PC-9 (cell line): ENCODE measurements at regions not wholly inside any gene's neighbourhood (a gene's known extent, or its start where the extent isn't known, plus 50 kb on each side); places are given as distances from the start of the nearest gene placed in this dataset.

Experiments
- BruUV-seq: library from RNA; stranded (reverse); fragments of 400-500 nt; replicated peaks from 2 replicates; lab custom pipeline; 2021; lab: Mats Ljungman, UMichigan
- CTCF ChIA-PET: fragments of 300-600 bp; sonication (Branson Sonifier 250); formaldehyde crosslinking; loops from one replicate; lab custom pipeline; 2022; ENCODE audit warnings: antibody characterized with exemption; lab: Charles Lee
- POLR2A ChIA-PET: fragments of 300-600 bp; sonication (Branson Sonifier 250); formaldehyde crosslinking; loops from one replicate; lab custom pipeline; 2022; ENCODE audit warnings: antibody characterized with exemption; ENCODE audit not compliant: unreplicated experiment; lab: Charles Lee
- DNase-seq, 2 experiments: peaks; one replicate each; pipeline versions ENCODE4 v3.0.0 to v3.0.0-alpha.2; 2015 to 2022; ENCODE audit warnings: mixed read lengths in 1 of 2
- H2AFZ ChIP-seq: fragments of 200-600 bp; sonication (generic); 2 replicates; pipeline ENCODE4 v1.8.1; 2017; ENCODE audit warnings: antibody characterized with exemption
- H3F3A ChIP-seq: fragments of 200-600 bp; sonication (generic); 2 replicates; pipeline ENCODE4 v1.8.1; 2017; ENCODE audit warnings: antibody characterized with exemption, mild to moderate bottlenecking, low read depth; ENCODE audit not compliant: insufficient read depth
- H3K27ac ChIP-seq: fragments of 200-600 bp; sonication (generic); 2 replicates; pipeline ENCODE4 v1.6.1; 2016; ENCODE audit warnings: mixed run types
- H3K27me3 ChIP-seq: fragments of 200-600 bp; sonication (generic); 2 replicates; pipeline ENCODE4 v1.6.1; 2016; ENCODE audit warnings: low read depth, mixed run types; ENCODE audit not compliant: insufficient read depth
- H3K36me3 ChIP-seq: fragments of 200-600 bp; sonication (generic); 2 replicates; pipeline ENCODE4 v1.6.1; 2016; ENCODE audit warnings: low read depth, mixed run types
- H3K4me1 ChIP-seq: fragments of 200-600 bp; sonication (generic); replicated peaks from 2 replicates; pipeline ENCODE4 v1.6.1; 2016; ENCODE audit warnings: mixed run types; ENCODE audit not compliant: insufficient read depth
- H3K4me2 ChIP-seq: fragments of 200-600 bp; sonication (generic); 2 replicates; pipeline ENCODE4 v1.6.1; 2017; ENCODE audit warnings: mixed run types
- H3K4me3 ChIP-seq: fragments of 200-600 bp; sonication (generic); 2 replicates; pipeline ENCODE4 v1.6.1; 2016; ENCODE audit warnings: mixed run types
- H3K79me2 ChIP-seq: fragments of 200-600 bp; sonication (generic); 2 replicates; pipeline ENCODE4 v1.6.1; 2017; ENCODE audit warnings: low read depth, mixed run types
- H3K9me2 ChIP-seq: fragments of 200-600 bp; sonication (generic); 2 replicates; pipeline ENCODE4 v1.8.1; 2017; ENCODE audit warnings: mild to moderate bottlenecking; ENCODE audit not compliant: insufficient read depth
- H3K9me3 ChIP-seq: fragments of 200-600 bp; sonication (generic); 2 replicates; pipeline ENCODE4 v1.8.1; 2016; ENCODE audit warnings: low read depth; ENCODE audit not compliant: insufficient read depth
- H4K20me1 ChIP-seq: fragments of 200-600 bp; sonication (generic); 2 replicates; pipeline ENCODE4 v1.8.1; 2017; ENCODE audit not compliant: insufficient read depth
- CTCF ChIP-seq: fragments of 200-600 bp; sonication (generic); conservative IDR thresholded peaks from 2 replicates; pipeline ENCODE4 v1.6.1; 2017; ENCODE audit warnings: mixed run types, antibody characterized with exemption, mild to moderate bottlenecking, moderate library complexity
- EZH2 ChIP-seq: fragments of 200-600 bp; sonication (generic); IDR thresholded peaks from 2 replicates; pipeline ENCODE4 v1.8.0; 2017; ENCODE audit warnings: antibody characterized with exemption, low read depth
- intact Hi-C: fragments of 100-400 bp; cut with micrococcal nuclease; formaldehyde crosslinking; loops from one replicate; pipeline ENCODE4 v1.10.0; 2022; ENCODE audit not compliant: unreplicated experiment

GRCh38 chr13:55570371-55570770 lies 1570.3 kb upstream of the PRR20A start:
- ChIA-PET CTCF (no interaction called here), POLR2A (no interaction called here)
- DNase-seq = no peak
- Histone ChIP-seq H3K4me2 (no peak overlapping the region), H3K9me3 (no peaks in the 10 kb centered on the region), H3K27ac (no peak overlapping the region), H3K4me1 (no peaks in the 10 kb centered on the region), H3K36me3 (no peaks in the 10 kb centered on the region), H4K20me1 (no peaks in the 10 kb centered on the region), H2AFZ (no peak overlapping the region), H3F3A (no peaks in the 10 kb centered on the region), H3K79me2 (no peaks in the 10 kb centered on the region), H3K9me2 (no peaks in the 10 kb centered on the region), H3K27me3 (no peaks in the 10 kb centered on the region), H3K4me3 (no peak overlapping the region)
- TF ChIP-seq EZH2 (no peak), CTCF (no peak)
- no TSS peak for BruUV-seq
- intact Hi-C loops = no loop called here

GRCh38 chr13:55571237-55571867 lies 1569.4 kb upstream of the PRR20A start:
- TF ChIP-seq EZH2 (no peak), CTCF (no peak)
- no peaks in the 10 kb centered on the region for H3K9me2 ChIP-seq
- no peaks in the 10 kb centered on the region for H3K4me1 ChIP-seq
- H3K27ac ChIP-seq = no peak overlapping the region
- H3K4me2 ChIP-seq = no peak overlapping the region
- H3K27me3 ChIP-seq = no peaks in the 10 kb centered on the region
- H3F3A ChIP-seq = no peaks in the 10 kb centered on the region
- no TSS peak for BruUV-seq
- no peaks in the 10 kb centered on the region for H3K79me2 ChIP-seq
- no peak overlapping the region for H2AFZ ChIP-seq
- DNase-seq = no peak
- ChIA-PET CTCF (no interaction called here), POLR2A (no interaction called here)
- no peak overlapping the region for H3K4me3 ChIP-seq
- no peaks in the 10 kb centered on the region for H3K9me3 ChIP-seq
- H4K20me1 ChIP-seq = no peaks in the 10 kb centered on the region
- H3K36me3 ChIP-seq = no peaks in the 10 kb centered on the region
- intact Hi-C loops = no loop called here

GRCh38 chr13:55572408-55572807 lies 1568.3 kb upstream of the PRR20A start:
- ChIA-PET CTCF (no interaction called here), POLR2A (no interaction called here)
- Histone ChIP-seq H2AFZ (no peak overlapping the region), H3K4me1 (no peaks in the 10 kb centered on the region), H3K4me2 (no peak overlapping the region), H3K9me2 (no peaks in the 10 kb centered on the region), H3K27me3 (no peaks in the 10 kb centered on the region), H3K36me3 (no peaks in the 10 kb centered on the region), H3K27ac (no peak overlapping the region), H3K79me2 (no peaks in the 10 kb centered on the region), H3K4me3 (no peak overlapping the region), H3K9me3 (no peaks in the 10 kb centered on the region), H4K20me1 (no peaks in the 10 kb centered on the region), H3F3A (no peaks in the 10 kb centered on the region)
- DNase-seq = no peak
- TF ChIP-seq EZH2 (no peak), CTCF (no peak)
- BruUV-seq = no TSS peak
- intact Hi-C loops = no loop called here
